Endodermal cell (in vitro differentiated cells): ENCODE measurements at regions not wholly inside any gene's neighbourhood (a gene's known extent, or its start where the extent isn't known, plus 50 kb on each side); places are given as distances from the start of the nearest gene placed in this dataset.

Experiments used
- DNase-seq: peaks from one replicate; pipeline ENCODE4 v3.0.0-alpha.2; 2017
- H3K27ac ChIP-seq: 2 replicates; pipeline ENCODE4 v1.5.1; 2013; ENCODE audit warnings: mild to moderate bottlenecking, low read depth, low read length, moderate library complexity
- H3K27me3 ChIP-seq: 2 replicates; pipeline ENCODE4 v1.6.1; 2013; ENCODE audit warnings: mild to moderate bottlenecking, low read length, moderate library complexity; ENCODE audit not compliant: insufficient read depth, control insufficient read depth, poor library complexity, severe bottlenecking
- H3K36me3 ChIP-seq: 2 replicates; pipeline ENCODE4 v1.7.0; 2013; ENCODE audit warnings: mild to moderate bottlenecking, low read length, moderate library complexity; ENCODE audit not compliant: control insufficient read depth, insufficient read depth
- H3K4me1 ChIP-seq: one replicate; pipeline ENCODE4 v1.7.0; 2013; ENCODE audit warnings: low read length; ENCODE audit not compliant: control insufficient read depth, insufficient read depth
- H3K4me3 ChIP-seq: 2 replicates; pipeline ENCODE4 v1.5.1; 2013; ENCODE audit warnings: mild to moderate bottlenecking, low read length, moderate library complexity
- H3K9ac ChIP-seq: 2 replicates; pipeline ENCODE4 v1.6.1; 2013; ENCODE audit warnings: mild to moderate bottlenecking, low read length, moderate library complexity; ENCODE audit not compliant: poor library complexity, severe bottlenecking; ENCODE audit errors: extremely low read depth
- H3K9me3 ChIP-seq: 2 replicates; pipeline ENCODE4 v1.6.1; 2013; ENCODE audit warnings: mild to moderate bottlenecking, low read length, moderate library complexity; ENCODE audit not compliant: control insufficient read depth
- H3K27ac Mint-ChIP-seq: 2 replicates; pipeline ENCODE4 v1.8.0; 2020; ENCODE audit warnings: mixed read lengths
- H3K27me3 Mint-ChIP-seq: 2 replicates; pipeline ENCODE4 v1.8.0; 2021; ENCODE audit warnings: mild to moderate bottlenecking, mixed read lengths; ENCODE audit not compliant: insufficient read depth
- H3K36me3 Mint-ChIP-seq: 2 replicates; pipeline ENCODE4 v1.8.0; 2020; ENCODE audit warnings: low read depth, mixed read lengths
- H3K4me1 Mint-ChIP-seq: 2 replicates; pipeline ENCODE4 v1.8.0; 2020; ENCODE audit warnings: mixed read lengths
- H3K4me3 Mint-ChIP-seq: 2 replicates; pipeline ENCODE4 v1.8.0; 2020; ENCODE audit warnings: mild to moderate bottlenecking, moderate library complexity, mixed read lengths
- H3K9me3 Mint-ChIP-seq: 2 replicates; pipeline ENCODE4 v1.8.0; 2020; ENCODE audit warnings: mild to moderate bottlenecking, mixed read lengths
- CTCF ChIP-seq: fragments of 200-600 bp; sonication (generic); conservative IDR thresholded peaks from 2 replicates; pipeline ENCODE4 v1.5.0; 2021; ENCODE audit warnings: antibody characterized with exemption, mild to moderate bottlenecking
- WGBS, 2 experiments: methylation state at CpG; one replicate each; pipeline versions ENCODE4 v1.1.5 to v1.1.7; 2013; ENCODE audit warnings: missing lambda C conversion rate in 2 of 2, mixed read lengths in 1 of 2; ENCODE audit not compliant: insufficient coverage in 1 of 2, insufficient read length in 1 of 2; 5-methylcytosine and 5-hydroxymethylcytosine counted together

GRCh38 chr2:41920181-41920580 is 127.6 kb upstream of the PKDCC start:
- Histone ChIP-seq H3K9ac (no peak overlapping the region), H3K4me3 (no peak overlapping the region), H3K27me3 (no peaks in the 10 kb centered on the region), H3K9me3 (no peaks in the 10 kb centered on the region), H3K36me3 (no peaks in the 10 kb centered on the region), H3K27ac (no peak overlapping the region), H3K4me1 (peaks cover 13% of the 10 kb centered on the region)
- H3K27me3 Mint-ChIP-seq, result no peaks in the 10 kb centered on the region
- WGBS, 2 experiments, result 67 to 95% methylated on average over 1 to 3 of the region's 3 CpGs
- no peak for TF ChIP-seq CTCF
- H3K4me3 Mint-ChIP-seq, result no peak overlapping the region
- H3K27ac Mint-ChIP-seq, result no peak overlapping the region
- no peak for DNase-seq
- H3K36me3 Mint-ChIP-seq, result no peaks in the 10 kb centered on the region
- H3K9me3 Mint-ChIP-seq, result no peaks in the 10 kb centered on the region
- H3K4me1 Mint-ChIP-seq, result peaks cover 33% of the 10 kb centered on the region

- H3K4me3 ChIP-seq, result no peak overlapping the region
- no peak for TF ChIP-seq CTCF
- H3K9ac ChIP-seq, result no peak overlapping the region
- no peaks in the 10 kb centered on the region for H3K9me3 ChIP-seq
- 92 to 94% methylated on average over 2 of the region's 2 CpGs for WGBS, 2 experiments
- H3K4me1 Mint-ChIP-seq, result peaks cover 33% of the 10 kb centered on the region
- H3K36me3 ChIP-seq, result no peaks in the 10 kb centered on the region
- no peak overlapping the region for H3K27ac Mint-ChIP-seq
- H3K36me3 Mint-ChIP-seq, result no peaks in the 10 kb centered on the region
- H3K9me3 Mint-ChIP-seq, result no peaks in the 10 kb centered on the region
- H3K27me3 Mint-ChIP-seq, result no peaks in the 10 kb centered on the region
- H3K27me3 ChIP-seq, result no peaks in the 10 kb centered on the region
- peaks cover 13% of the 10 kb centered on the region for H3K4me1 ChIP-seq
- no peak overlapping the region for H3K27ac ChIP-seq
- no peak overlapping the region for H3K4me3 Mint-ChIP-seq
- no peak for DNase-seq
Observed at GRCh38 chr2:41920812-41921211, 127.0 kb upstream of the PKDCC start.

- Histone ChIP-seq H3K9ac (no peak overlapping the region), H3K36me3 (no peaks in the 10 kb centered on the region), H3K27ac (no peak overlapping the region), H3K27me3 (no peaks in the 10 kb centered on the region), H3K4me3 (no peak overlapping the region), H3K9me3 (no peaks in the 10 kb centered on the region), H3K4me1 (peaks cover 13% of the 10 kb centered on the region)
- no peak overlapping the region for H3K27ac Mint-ChIP-seq
- peaks cover 36% of the 10 kb centered on the region for H3K4me1 Mint-ChIP-seq
- H3K36me3 Mint-ChIP-seq, result no peaks in the 10 kb centered on the region
- WGBS, 2 experiments, result 96 to 100% methylated on average over 2 to 5 of the region's 5 CpGs
- no peak for TF ChIP-seq CTCF
- H3K9me3 Mint-ChIP-seq, result no peaks in the 10 kb centered on the region
- DNase-seq, result no peak
- no peak overlapping the region for H3K4me3 Mint-ChIP-seq
- peaks cover 2% of the 10 kb centered on the region for H3K27me3 Mint-ChIP-seq
Observed at GRCh38 chr2:41922177-41922576, 125.6 kb upstream of the PKDCC start.
